Gastroesophageal sphincter (tissue), 3 donors: ENCODE measurements at regions not wholly inside any gene's neighbourhood (a gene's known extent, or its start where the extent isn't known, plus 50 kb on each side); places are given as distances from the start of the nearest gene placed in this dataset.

ENCODE experiments used
- EP300 ChIP-seq: sonication (generic); formaldehyde crosslinking; IDR thresholded peaks from one replicate; pipeline ENCODE4 v1.6.1; 2017; ENCODE audit warnings: antibody characterized with exemption, mild to moderate bottlenecking
- POLR2A ChIP-seq, 2 donors: fragments of 450-650 bp; IDR thresholded peaks; one replicate each; pipeline ENCODE4 v1.6.1; 2017; ENCODE audit warnings: antibody characterized with exemption in 2 of 2, mild to moderate bottlenecking in 2 of 2, moderate library complexity in 1 of 2
- POLR2AphosphoS5 ChIP-seq: sonication (generic); formaldehyde crosslinking; IDR thresholded peaks from one replicate; pipeline ENCODE4 v1.6.1; 2017; ENCODE audit warnings: antibody characterized with exemption
- TF ChIP-seq, protein P1 (sequence below), 4 experiments: fragments of 200-600 bp in 2 of 4; fragments of 450-650 bp in 2 of 4; sonication (generic) in 1 of 4; IDR thresholded peaks; one replicate each; pipeline ENCODE4 v1.5.1; 2017 to 2019; ENCODE audit warnings: antibody characterized with exemption in 4 of 4, mild to moderate bottlenecking in 2 of 4, moderate library complexity in 2 of 4

DNA sequence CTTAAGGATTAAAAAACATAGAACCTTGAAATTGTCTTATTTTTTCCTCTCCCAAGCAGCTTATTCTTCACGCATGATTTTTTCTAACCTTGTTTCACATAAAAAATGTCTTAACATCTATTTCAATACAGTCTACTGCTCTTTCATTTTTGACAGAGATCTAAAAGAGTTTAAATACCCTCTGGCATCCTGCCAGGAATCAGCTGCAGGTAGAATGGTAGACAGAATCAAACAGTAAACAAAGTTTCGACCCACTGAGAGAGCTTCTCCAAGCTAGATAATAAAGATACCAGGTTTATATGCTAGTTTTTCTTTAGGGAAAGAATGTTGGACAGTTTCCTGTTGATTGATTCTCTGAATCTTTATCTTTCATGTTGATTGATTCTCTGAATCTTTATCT is 555.8 kb upstream of the CDH9 start:
- TF ChIP-seq POLR2AphosphoS5 = no peak
- no peak for TF ChIP-seq EP300
- TF ChIP-seq, protein P1, sequence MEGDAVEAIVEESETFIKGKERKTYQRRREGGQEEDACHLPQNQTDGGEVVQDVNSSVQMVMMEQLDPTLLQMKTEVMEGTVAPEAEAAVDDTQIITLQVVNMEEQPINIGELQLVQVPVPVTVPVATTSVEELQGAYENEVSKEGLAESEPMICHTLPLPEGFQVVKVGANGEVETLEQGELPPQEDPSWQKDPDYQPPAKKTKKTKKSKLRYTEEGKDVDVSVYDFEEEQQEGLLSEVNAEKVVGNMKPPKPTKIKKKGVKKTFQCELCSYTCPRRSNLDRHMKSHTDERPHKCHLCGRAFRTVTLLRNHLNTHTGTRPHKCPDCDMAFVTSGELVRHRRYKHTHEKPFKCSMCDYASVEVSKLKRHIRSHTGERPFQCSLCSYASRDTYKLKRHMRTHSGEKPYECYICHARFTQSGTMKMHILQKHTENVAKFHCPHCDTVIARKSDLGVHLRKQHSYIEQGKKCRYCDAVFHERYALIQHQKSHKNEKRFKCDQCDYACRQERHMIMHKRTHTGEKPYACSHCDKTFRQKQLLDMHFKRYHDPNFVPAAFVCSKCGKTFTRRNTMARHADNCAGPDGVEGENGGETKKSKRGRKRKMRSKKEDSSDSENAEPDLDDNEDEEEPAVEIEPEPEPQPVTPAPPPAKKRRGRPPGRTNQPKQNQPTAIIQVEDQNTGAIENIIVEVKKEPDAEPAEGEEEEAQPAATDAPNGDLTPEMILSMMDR (IDR thresholded peaks at IDR 0.05) = no peak
- TF ChIP-seq POLR2A (IDR thresholded peaks at IDR 0.05) = no peak
